K562 (cell line): ENCODE measurements at regions not wholly inside any gene's neighbourhood (a gene's known extent, or its start where the extent isn't known, plus 50 kb on each side); places are given as distances from the start of the nearest gene placed in this dataset.
A peak's percentile ranks its signal among the peaks of the same experiment; 100 is the strongest.

Experiments
- GATAD2B ChIP-seq: fragments of 450-650 bp; IDR thresholded peaks from 2 replicates; pipeline ENCODE4 v1.6.1; 2017; ENCODE audit warnings: mild to moderate bottlenecking, borderline replicate concordance
- NFRKB ChIP-seq: fragments of 450-650 bp; IDR thresholded peaks from 2 replicates; pipeline ENCODE4 v1.6.1; 2016; ENCODE audit warnings: low read depth
- PATZ1 ChIP-seq: fragments of 250-450 bp; sonication (Bioruptor Pico); IDR thresholded peaks from 2 replicates; pipeline ENCODE4 v1.5.0; 2020; ENCODE audit warnings: mild to moderate bottlenecking, borderline replicate concordance
- POLR3A ChIP-seq: IDR thresholded peaks from 2 replicates; pipeline ENCODE4 v1.6.1; 2011; ENCODE audit warnings: borderline replicate concordance, mild to moderate bottlenecking, moderate library complexity; ENCODE audit not compliant: insufficient read length, insufficient read depth; ENCODE audit errors: extremely low read depth
- REST ChIP-seq, 2 experiments: fragments of 450-650 bp; formaldehyde crosslinking in 1 of 2; IDR thresholded peaks; 2 replicates each; pipeline versions ENCODE4 v1.4.0 to v1.6.1; 2014 to 2020; ENCODE audit warnings: mild to moderate bottlenecking in 2 of 2, borderline replicate concordance in 1 of 2, low read depth in 1 of 2
- ZBTB26 ChIP-seq: fragments of 450-650 bp; formaldehyde crosslinking; IDR thresholded peaks from 2 replicates; pipeline ENCODE4 v1.4.0; 2022; ENCODE audit warnings: missing genetic modification characterization
- ZNF263 ChIP-seq: sonication (generic); formaldehyde crosslinking; IDR thresholded peaks from 2 replicates; pipeline ENCODE4 v1.8.0; 2022; ENCODE audit warnings: mild to moderate bottlenecking, missing genetic modification reagents, borderline replicate concordance

GRCh38 chr13:53254500-53254899 is 225.9 kb downstream of the OLFM4 start (continued):
- TF ChIP-seq REST (IDR thresholded peaks at IDR 0.05; ENCODE audit: borderline replicate concordance) (peak; percentile 78), REST (CRISPR knock-in tag; IDR thresholded peaks at IDR 0.05; ENCODE audit: low read depth) (no peak), PATZ1 (CRISPR knock-in tag) (no peak), GATAD2B (no peak), ZNF263 (CRISPR knock-in tag) (no peak), POLR3A (no peak), NFRKB (no peak), ZBTB26 (CRISPR knock-in tag) (no peak)
